Endothelial cell of umbilical vein (primary cell): ENCODE measurements at regions not wholly inside any gene's neighbourhood (a gene's known extent, or its start where the extent isn't known, plus 50 kb on each side); places are given as distances from the start of the nearest gene placed in this dataset.

Source experiments
- BruUV-seq: library from RNA; stranded (reverse); fragments of 400-500 nt; replicated peaks from 2 replicates; lab custom pipeline; 2021; lab: Mats Ljungman, UMichigan
- CTCF ChIA-PET: fragments of 300-600, 350-600 bp; sonication (Branson Sonifier 250); formaldehyde crosslinking; loops from one replicate; lab custom pipeline; 2021; ENCODE audit warnings: antibody characterized with exemption, inconsistent platforms; lab: Charles Lee
- POLR2A ChIA-PET: fragments of 300-600, 350-600 bp; sonication (Branson Sonifier 250); formaldehyde crosslinking; loops from one replicate; lab custom pipeline; 2021; ENCODE audit warnings: antibody characterized with exemption, inconsistent platforms; lab: Charles Lee
- DNase-seq: peaks from one replicate; pipeline ENCODE4 v3.0.0-alpha.2; 2011; ENCODE audit warnings: low read depth, low spot score
- FAIRE-seq: peaks from 2 replicates; lab custom pipeline; 2011; peaks lifted over from hg19 to GRCh38; lab: Jason Lieb, UNC
- H2AFZ ChIP-seq: 2 replicates; pipeline ENCODE4 v1.6.0; 2012; ENCODE audit warnings: low read depth, low read length, control low read depth, inconsistent platforms
- H3K27ac ChIP-seq: 2 replicates; pipeline ENCODE4 v1.5.1; 2011; ENCODE audit warnings: low read depth, mild to moderate bottlenecking, control low read depth, low read length, moderate library complexity; ENCODE audit not compliant: insufficient read depth
- H3K27me3 ChIP-seq, 2 experiments: 2 replicates each; pipeline versions ENCODE4 v1.6.0 to v1.6.1; 2011; ENCODE audit warnings: low read length in 2 of 2, mixed read lengths in 1 of 2; ENCODE audit not compliant: control insufficient read depth in 2 of 2, insufficient read depth in 2 of 2
- H3K36me3 ChIP-seq, 2 experiments: 2 replicates in 1 of 2; 3 replicates in 1 of 2; pipeline ENCODE4 v1.5.1; 2011; ENCODE audit warnings: low read length in 2 of 2, mild to moderate bottlenecking in 1 of 2, moderate library complexity in 1 of 2; ENCODE audit not compliant: control insufficient read depth in 2 of 2, insufficient read depth in 2 of 2; ENCODE audit errors: extremely low read depth in 1 of 2
- H3K4me1 ChIP-seq: 3 replicates; pipeline ENCODE4 v1.5.1; 2011; ENCODE audit warnings: mild to moderate bottlenecking, low read length; ENCODE audit not compliant: control insufficient read depth, insufficient read depth; ENCODE audit errors: extremely low read depth
- H3K4me2 ChIP-seq: 2 replicates; pipeline ENCODE4 v1.6.1; 2011; ENCODE audit warnings: low read length, control low read depth, mixed read lengths; ENCODE audit not compliant: insufficient read depth
- H3K4me3 ChIP-seq, 3 experiments: fragments of 200-600 bp in 1 of 3; sonication (generic), shearing (Covaris generic) in 1 of 3; replicated peaks in 1 of 3; 2 replicates each; pipeline ENCODE4 v1.5.1; 2011 to 2016; ENCODE audit warnings: control low read depth in 3 of 3, low read length in 3 of 3, mild to moderate bottlenecking in 2 of 3, inconsistent platforms in 1 of 3, low read depth in 1 of 3, moderate library complexity in 1 of 3; ENCODE audit not compliant: insufficient read depth in 1 of 3
- H3K79me2 ChIP-seq: 2 replicates; pipeline ENCODE4 v1.6.0; 2012; ENCODE audit warnings: low read length, inconsistent platforms; ENCODE audit not compliant: control insufficient read depth, insufficient read depth
- H3K9ac ChIP-seq: replicated peaks from 2 replicates; pipeline ENCODE3; 2011; ENCODE audit warnings: low read length, control low read depth; ENCODE audit not compliant: insufficient read depth; ENCODE audit errors: extremely low read depth
- H3K9me1 ChIP-seq: replicated peaks from 3 replicates; pipeline ENCODE4 v1.6.0; 2011; ENCODE audit warnings: mild to moderate bottlenecking, low read length; ENCODE audit not compliant: control insufficient read depth, insufficient read depth; ENCODE audit errors: extremely low read depth
- H3K9me3 ChIP-seq: replicated peaks from 2 replicates; pipeline ENCODE4 v1.5.1; 2012; ENCODE audit warnings: low read length, inconsistent platforms; ENCODE audit not compliant: control insufficient read depth, insufficient read depth
- H4K20me1 ChIP-seq: replicated peaks from 2 replicates; pipeline ENCODE3; 2011; ENCODE audit warnings: mild to moderate bottlenecking, low read length; ENCODE audit not compliant: control insufficient read depth, insufficient read depth; ENCODE audit errors: extremely low read depth
- EZH2 ChIP-seq: IDR thresholded peaks from 2 replicates; pipeline ENCODE4 v1.6.1; 2012; ENCODE audit warnings: borderline replicate concordance, low read depth, mild to moderate bottlenecking, moderate library complexity, low read length, inconsistent platforms; ENCODE audit not compliant: severe bottlenecking
- FOS ChIP-seq: IDR thresholded peaks from 2 replicates; pipeline ENCODE4 v1.6.1; 2011; ENCODE audit warnings: mild to moderate bottlenecking, low read length, moderate library complexity, borderline replicate concordance; ENCODE audit not compliant: insufficient read depth
- GATA2 ChIP-seq: IDR thresholded peaks from 2 replicates; pipeline ENCODE4 v1.7.0; 2011; ENCODE audit warnings: low read depth, mild to moderate bottlenecking, moderate library complexity, mixed read lengths, low read length; ENCODE audit not compliant: insufficient read length, insufficient read depth
- JUN ChIP-seq: IDR thresholded peaks from 2 replicates; pipeline ENCODE4 v1.6.1; 2011; ENCODE audit warnings: borderline replicate concordance, low read depth; ENCODE audit not compliant: insufficient read length, insufficient read depth
- MYC ChIP-seq: IDR thresholded peaks from one replicate; pipeline ENCODE4 v1.6.1; 2011; ENCODE audit warnings: mild to moderate bottlenecking, low read depth, low read length
- POLR2A ChIP-seq: IDR thresholded peaks from 2 replicates; pipeline ENCODE4 v1.6.1; 2012; ENCODE audit warnings: low read depth, mild to moderate bottlenecking, control low read depth, low read length
- dilution Hi-C: fragments of 300-500 bp; cut with MboI; formaldehyde crosslinking; loops from one replicate; pipeline ENCODE4 v1.15.0; 2019; ENCODE audit warnings: low sequenced_read_pairs; ENCODE audit not compliant: extremely low pct_ligation_motif_present
- intact Hi-C: fragments of 100-400 bp; cut with micrococcal nuclease; formaldehyde crosslinking; loops from one replicate; pipeline ENCODE4 v1.10.0; 2022
- TF ChIP-seq, protein P1 (sequence below), 2 donors: IDR thresholded peaks; 1 replicate in 1 of 2; 2 replicates in 1 of 2; pipeline ENCODE4 v1.5.1; 2011; ENCODE audit warnings: low read length in 2 of 2, mild to moderate bottlenecking in 2 of 2, moderate library complexity in 2 of 2, control low read depth in 1 of 2, inconsistent platforms in 1 of 2, low read depth in 1 of 2; ENCODE audit not compliant: insufficient read depth in 1 of 2; ENCODE audit errors: extremely low read depth in 1 of 2
- TF ChIP-seq, protein P2 (sequence below): IDR thresholded peaks from 2 replicates; pipeline ENCODE4 v1.6.1; 2011; ENCODE audit not compliant: insufficient read depth, insufficient read length

DNA sequence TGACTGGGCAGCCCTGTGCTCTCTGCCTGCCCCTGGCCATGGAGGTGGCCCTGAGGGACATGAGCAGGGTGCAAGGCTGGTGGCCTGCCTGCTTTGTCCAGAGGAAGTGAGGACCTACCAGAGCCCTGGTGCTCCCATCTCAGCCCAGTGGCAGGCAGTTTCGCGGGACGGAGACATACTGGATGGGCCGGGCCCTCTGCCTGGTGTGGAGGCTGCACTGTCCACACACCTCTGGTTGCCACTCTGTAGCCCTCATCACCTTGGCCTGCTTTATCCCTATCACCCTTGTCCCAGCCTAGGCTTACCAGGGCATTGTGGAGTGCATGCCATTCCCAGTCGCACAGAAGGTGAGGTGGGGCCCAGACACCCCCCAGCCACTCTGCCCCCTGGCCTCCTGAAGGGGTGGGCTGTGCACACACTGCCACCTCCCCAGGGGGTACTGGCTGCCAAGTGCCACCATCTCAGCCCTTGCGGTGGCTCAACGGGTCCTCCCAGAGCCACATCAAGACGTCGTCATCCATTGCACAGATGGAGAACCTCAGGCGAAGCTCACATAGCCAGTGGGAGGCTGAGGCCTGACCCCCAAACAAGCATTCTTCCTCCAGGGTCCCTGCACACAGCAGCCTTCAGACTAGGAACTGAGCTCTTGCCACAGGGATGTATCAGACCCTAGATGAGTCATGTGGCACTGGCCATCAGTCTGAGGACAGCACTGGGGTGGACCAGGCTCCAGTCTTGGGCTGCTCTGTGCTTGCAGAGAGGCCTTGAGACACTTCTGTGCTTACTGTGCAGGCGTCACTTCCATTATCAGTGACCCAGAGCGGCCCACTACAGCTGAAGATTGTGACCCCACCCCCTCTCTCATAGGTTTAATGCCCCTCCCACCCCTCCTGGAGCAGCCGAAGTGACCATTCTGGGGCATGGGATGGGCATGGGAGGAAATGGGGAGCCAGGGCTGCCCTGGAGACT, 176.1 kb downstream of the IGLL1 start:
- DNase-seq (no peak), FAIRE-seq (no peak)
- H3K27me3 ChIP-seq, result no peaks in the 10 kb centered on the region
- H2AFZ ChIP-seq, result no peak overlapping the region
- POLR2A ChIA-PET, result no interaction called here
- no peaks in the 10 kb centered on the region for H3K4me1 ChIP-seq
- no peak overlapping the region for H3K9ac ChIP-seq
- H4K20me1 ChIP-seq, result no peaks in the 10 kb centered on the region
- no peak overlapping the region for H3K27ac ChIP-seq
- H3K9me1 ChIP-seq, result no peaks in the 10 kb centered on the region
- CTCF ChIA-PET, result interaction anchor here (1.2 to 1.6 kb wide), 4 partner anchors 8 to 135 kb away, joined by 3 to 5 read pairs (median 4); no protein-coding TSS in a partner anchor
- intact Hi-C loops (loop anchor here (5.0 kb wide), 1 partner anchor 118 kb away; no protein-coding TSS in a partner anchor), dilution Hi-C loops (no loop called here)
- no peaks in the 10 kb centered on the region for H3K36me3 ChIP-seq
- H3K4me2 ChIP-seq, result no peak overlapping the region
- BruUV-seq, result no TSS peak
- H3K79me2 ChIP-seq, result no peaks in the 10 kb centered on the region
- no peaks in the 10 kb centered on the region for H3K9me3 ChIP-seq
- H3K4me3 ChIP-seq, result no peak overlapping the region
- no peak for TF ChIP-seq JUN
- no peak for TF ChIP-seq EZH2
- TF ChIP-seq, protein P1, sequence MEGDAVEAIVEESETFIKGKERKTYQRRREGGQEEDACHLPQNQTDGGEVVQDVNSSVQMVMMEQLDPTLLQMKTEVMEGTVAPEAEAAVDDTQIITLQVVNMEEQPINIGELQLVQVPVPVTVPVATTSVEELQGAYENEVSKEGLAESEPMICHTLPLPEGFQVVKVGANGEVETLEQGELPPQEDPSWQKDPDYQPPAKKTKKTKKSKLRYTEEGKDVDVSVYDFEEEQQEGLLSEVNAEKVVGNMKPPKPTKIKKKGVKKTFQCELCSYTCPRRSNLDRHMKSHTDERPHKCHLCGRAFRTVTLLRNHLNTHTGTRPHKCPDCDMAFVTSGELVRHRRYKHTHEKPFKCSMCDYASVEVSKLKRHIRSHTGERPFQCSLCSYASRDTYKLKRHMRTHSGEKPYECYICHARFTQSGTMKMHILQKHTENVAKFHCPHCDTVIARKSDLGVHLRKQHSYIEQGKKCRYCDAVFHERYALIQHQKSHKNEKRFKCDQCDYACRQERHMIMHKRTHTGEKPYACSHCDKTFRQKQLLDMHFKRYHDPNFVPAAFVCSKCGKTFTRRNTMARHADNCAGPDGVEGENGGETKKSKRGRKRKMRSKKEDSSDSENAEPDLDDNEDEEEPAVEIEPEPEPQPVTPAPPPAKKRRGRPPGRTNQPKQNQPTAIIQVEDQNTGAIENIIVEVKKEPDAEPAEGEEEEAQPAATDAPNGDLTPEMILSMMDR (IDR thresholded peaks at IDR 0.05; ENCODE audit: extremely low read depth in 1 of 2, insufficient read depth in 1 of 2, low read depth in 1 of 2, low read length in 2 of 2), result no peak
- no peak for TF ChIP-seq POLR2A
- no peak for TF ChIP-seq MYC
- no peak for TF ChIP-seq GATA2
- no peak for TF ChIP-seq FOS
- TF ChIP-seq, protein P2, sequence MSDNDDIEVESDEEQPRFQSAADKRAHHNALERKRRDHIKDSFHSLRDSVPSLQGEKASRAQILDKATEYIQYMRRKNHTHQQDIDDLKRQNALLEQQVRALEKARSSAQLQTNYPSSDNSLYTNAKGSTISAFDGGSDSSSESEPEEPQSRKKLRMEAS, result no peak
